ENCODE measurements at regions not wholly inside any gene's neighbourhood (a gene's known extent, or its start where the extent isn't known, plus 50 kb on each side); places are given as distances from the start of the nearest gene placed in this dataset.

- no peaks in the 10 kb centered on the region for H3K9me1 ChIP-seq (ENCODE audit: control insufficient read depth, insufficient read depth, low read length)
- no peak for ATAC-seq
- H3K79me2 ChIP-seq (ENCODE audit: control insufficient read depth, insufficient read depth, low read length) = no peaks in the 10 kb centered on the region
- no peak overlapping the region for H2AFZ ChIP-seq (ENCODE audit: low read depth, low read length)
- H4K20me1 ChIP-seq (replicated peaks; ENCODE audit: control insufficient read depth, insufficient read depth, low read length) = no peaks in the 10 kb centered on the region
- H3K9me3 ChIP-seq (replicated peaks; ENCODE audit: control insufficient read depth, insufficient read depth, low read depth, low read length) = no peaks in the 10 kb centered on the region; the same call in 1 of the 2 replicates
- H3K36me3 ChIP-seq (ENCODE audit: control insufficient read depth, insufficient read depth, low read length) = no peaks in the 10 kb centered on the region
- H3K4me3 ChIP-seq = no peak overlapping the region
- no peaks in the 10 kb centered on the region for H3K4me1 ChIP-seq (replicated peaks in 1 of 2; ENCODE audit: control insufficient read depth in 2 of 2, insufficient read depth in 2 of 2, low read length in 2 of 2)
- no TSS peak for BruUV-seq (replicated peaks)
- intact Hi-C loops (cut with micrococcal nuclease) (no loop called here), in situ Hi-C loops (cut with MboI) (no loop called here)
- FAIRE-seq = no peak
- no peak overlapping the region for H3K27ac ChIP-seq (ENCODE audit: extremely low read depth, low read depth, low read length)
- 0% methylated on average over 3 of the region's 3 CpGs for WGBS (ENCODE audit: insufficient coverage, low coverage, missing lambda C conversion rate)
- TF ChIP-seq POLR2H (tag; IDR thresholded peaks at IDR 0.05; ENCODE audit: low read depth) (no peak), SMARCE1 (IDR thresholded peaks at IDR 0.05) (no peak), NONO (IDR thresholded peaks at IDR 0.05; ENCODE audit: low read depth in 2 of 2, low read length in 1 of 2) (no peak), NFIX (CRISPR knock-in tag; IDR thresholded peaks at IDR 0.05; ENCODE audit: low read depth) (no peak), STAT6 (CRISPR knock-in tag; IDR thresholded peaks at IDR 0.05) (no peak), SIX5 (IDR thresholded peaks at IDR 0.05; ENCODE audit: borderline replicate concordance in 1 of 2, insufficient read depth in 1 of 2, low read depth in 1 of 2, low read length in 2 of 2) (no peak), SMARCA5 (IDR thresholded peaks at IDR 0.05) (no peak), NBN (IDR thresholded peaks at IDR 0.05; ENCODE audit: low read depth) (no peak), CBFB (CRISPR knock-in tag; IDR thresholded peaks at IDR 0.05) (no peak), NR4A1 (CRISPR knock-in tag; IDR thresholded peaks at IDR 0.05) (no peak), NR4A1 (tag; IDR thresholded peaks at IDR 0.05) (no peak), SIRT6 (IDR thresholded peaks at IDR 0.05; ENCODE audit: low read depth, low read length) (no peak), SIN3B (IDR thresholded peaks at IDR 0.05; ENCODE audit: low read depth) (no peak), SAP30 (IDR thresholded peaks at IDR 0.05; ENCODE audit: borderline replicate concordance, insufficient read depth, low read depth, low read length, poor library complexity, severe bottlenecking) (no peak), ZBTB43 (CRISPR knock-in tag; IDR thresholded peaks at IDR 0.05) (no peak), ZBTB34 (CRISPR knock-in tag; IDR thresholded peaks at IDR 0.05) (no peak)
- ChIA-PET CTCF (ENCODE audit: low intra/inter-chr PET ratio) (no interaction called here), POLR2A (no interaction called here)
- no peaks in the 10 kb centered on the region for H3K27me3 ChIP-seq (ENCODE audit: control insufficient read depth in 2 of 2, insufficient read depth in 2 of 2, low read length in 2 of 2)
- H3K9ac ChIP-seq (ENCODE audit: insufficient read depth in 1 of 2, low read depth in 2 of 2, low read length in 2 of 2) = no peak overlapping the region
- no peak overlapping the region for H3K4me2 ChIP-seq (ENCODE audit: insufficient read depth, low read length)
- DNase-seq (ENCODE audit: extremely low read depth in 1 of 4, low spot score in 3 of 4) = no peak
Observed at GRCh38 chr10:76645341-76645740, 992.3 kb downstream of the KCNMA1 start.

Measured in K562 (cell line).